WTC11 (cell line): ENCODE measurements at regions not wholly inside any gene's neighbourhood (a gene's known extent, or its start where the extent isn't known, plus 50 kb on each side); places are given as distances from the start of the nearest gene placed in this dataset.

Experiments used
- ATF6 ChIP-seq: sonication (generic); formaldehyde crosslinking; IDR thresholded peaks from 2 replicates; pipeline ENCODE4 v1.8.1; 2023; ENCODE audit warnings: mild to moderate bottlenecking, missing genetic modification reagents
- CBFB ChIP-seq: sonication (generic); formaldehyde crosslinking; IDR thresholded peaks from 2 replicates; pipeline ENCODE4 v1.8.1; 2022; ENCODE audit warnings: mild to moderate bottlenecking, low read depth, missing genetic modification reagents
- CREB1 ChIP-seq: sonication (generic); formaldehyde crosslinking; IDR thresholded peaks from 2 replicates; pipeline ENCODE4 v1.8.0; 2023; ENCODE audit warnings: mild to moderate bottlenecking, missing genetic modification reagents
- CTCF ChIP-seq: fragments of 200-600 bp; IDR thresholded peaks from 2 replicates; pipeline ENCODE4 v1.8.0; 2022; ENCODE audit warnings: antibody characterized with exemption
- ETV6 ChIP-seq: sonication (generic); formaldehyde crosslinking; IDR thresholded peaks from 2 replicates; pipeline ENCODE4 v1.8.1; 2022; ENCODE audit warnings: mild to moderate bottlenecking, missing genetic modification reagents
- SOX15 ChIP-seq: fragments of 250-450 bp; sonication (Bioruptor Pico); IDR thresholded peaks from 2 replicates; pipeline ENCODE4 v1.9.0; 2021; ENCODE audit warnings: mild to moderate bottlenecking
- USF2 ChIP-seq: sonication (generic); formaldehyde crosslinking; IDR thresholded peaks from 2 replicates; pipeline ENCODE4 v1.8.1; 2023; ENCODE audit warnings: mild to moderate bottlenecking, missing genetic modification reagents, moderate library complexity
- ZNF121 ChIP-seq: sonication (generic); formaldehyde crosslinking; IDR thresholded peaks from 2 replicates; pipeline ENCODE4 v1.8.0; 2023; ENCODE audit warnings: missing genetic modification reagents
- TF ChIP-seq, protein P1 (sequence below): sonication (generic); formaldehyde crosslinking; IDR thresholded peaks from 2 replicates; pipeline ENCODE4 v1.8.0; 2022; ENCODE audit warnings: mild to moderate bottlenecking, missing genetic modification reagents
- TF ChIP-seq, protein P2 (sequence below): sonication (generic); formaldehyde crosslinking; IDR thresholded peaks from 2 replicates; pipeline ENCODE4 v1.8.1; 2023; ENCODE audit warnings: mild to moderate bottlenecking, moderate library complexity, missing genetic modification reagents

DNA sequence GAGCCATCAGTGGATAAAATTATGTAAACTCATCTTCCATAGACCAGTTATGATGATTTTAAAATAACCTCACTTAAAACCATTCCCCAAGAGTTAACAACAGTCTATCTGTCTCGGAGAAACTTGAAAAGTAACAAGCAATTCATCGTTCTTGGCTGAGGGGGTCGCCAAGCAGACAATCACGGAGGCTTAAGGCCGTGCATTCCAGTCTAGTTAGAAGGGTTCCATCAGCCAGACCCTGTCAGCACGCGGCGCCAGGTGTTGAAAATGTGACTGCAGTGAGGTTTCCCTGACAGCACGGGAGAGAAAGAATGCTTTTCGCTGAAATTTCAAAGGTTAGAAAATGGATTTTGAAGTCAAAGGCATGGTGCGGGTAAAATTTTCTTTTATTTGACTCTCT lies 1025.0 kb upstream of the CELF2 start:
- TF ChIP-seq ZNF121 (no peak), CTCF (no peak), CBFB (CRISPR knock-in tag) (no peak), SOX15 (CRISPR knock-in tag) (no peak), USF2 (CRISPR knock-in tag) (no peak), ATF6 (no peak), CREB1 (CRISPR knock-in tag) (no peak), ETV6 (no peak)
- TF ChIP-seq, protein P1, sequence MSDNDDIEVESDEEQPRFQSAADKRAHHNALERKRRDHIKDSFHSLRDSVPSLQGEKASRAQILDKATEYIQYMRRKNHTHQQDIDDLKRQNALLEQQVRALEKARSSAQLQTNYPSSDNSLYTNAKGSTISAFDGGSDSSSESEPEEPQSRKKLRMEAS, result no peak
- TF ChIP-seq, protein P2, sequence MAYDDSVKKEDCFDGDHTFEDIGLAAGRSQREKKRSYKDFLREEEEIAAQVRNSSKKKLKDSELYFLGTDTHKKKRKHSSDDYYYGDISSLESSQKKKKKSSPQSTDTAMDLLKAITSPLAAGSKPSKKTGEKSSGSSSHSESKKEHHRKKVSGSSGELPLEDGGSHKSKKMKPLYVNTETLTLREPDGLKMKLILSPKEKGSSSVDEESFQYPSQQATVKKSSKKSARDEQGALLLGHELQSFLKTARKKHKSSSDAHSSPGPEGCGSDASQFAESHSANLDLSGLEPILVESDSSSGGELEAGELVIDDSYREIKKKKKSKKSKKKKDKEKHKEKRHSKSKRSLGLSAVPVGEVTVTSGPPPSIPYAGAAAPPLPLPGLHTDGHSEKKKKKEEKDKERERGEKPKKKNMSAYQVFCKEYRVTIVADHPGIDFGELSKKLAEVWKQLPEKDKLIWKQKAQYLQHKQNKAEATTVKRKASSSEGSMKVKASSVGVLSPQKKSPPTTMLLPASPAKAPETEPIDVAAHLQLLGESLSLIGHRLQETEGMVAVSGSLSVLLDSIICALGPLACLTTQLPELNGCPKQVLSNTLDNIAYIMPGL, result no peak
